Tibial artery (tissue), 4 donors: ENCODE measurements at regions not wholly inside any gene's neighbourhood (a gene's known extent, or its start where the extent isn't known, plus 50 kb on each side); places are given as distances from the start of the nearest gene placed in this dataset.

Experiments used
- DNase-seq, 2 donors: peaks; one replicate each; pipeline ENCODE4 v3.0.0-alpha.2; 2019
- H3K27ac ChIP-seq, 2 donors: fragments of 200-600 bp; sonication (generic) in 1 of 2; 1 replicate in 1 of 2; 2 replicates in 1 of 2; pipeline ENCODE4 v1.5.1; 2018 to 2019; ENCODE audit warnings: mild to moderate bottlenecking in 1 of 2
- H3K27me3 ChIP-seq, 2 donors: fragments of 200-600 bp; sonication (generic) in 1 of 2; one replicate each; pipeline versions ENCODE4 v1.5.1 to v1.6.0; 2016 to 2019
- H3K36me3 ChIP-seq, 3 donors: fragments of 200-600 bp; sonication (generic) in 2 of 3; one replicate each; pipeline ENCODE4 v1.5.1; 2016 to 2019; ENCODE audit warnings: mild to moderate bottlenecking in 2 of 3
- H3K4me1 ChIP-seq, 4 donors: fragments of 200-600 bp; sonication (generic) in 2 of 4; 1 replicate in 3 of 4; 2 replicates in 1 of 4; pipeline ENCODE4 v1.5.1; 2016 to 2019
- H3K4me3 ChIP-seq, 2 donors: fragments of 200-600 bp; sonication (generic) in 1 of 2; 1 replicate in 1 of 2; 2 replicates in 1 of 2; pipeline ENCODE4 v1.5.1; 2018 to 2019; ENCODE audit warnings: mild to moderate bottlenecking in 2 of 2
- H3K9me3 ChIP-seq, 3 donors: fragments of 200-600 bp; sonication (generic) in 1 of 3; one replicate each; pipeline ENCODE4 v1.5.1; 2016 to 2019
- intact Hi-C: fragments of 100-400 bp; cut with DNase I; formaldehyde crosslinking; loops from one replicate; pipeline ENCODE4 v1.15.0; 2023; ENCODE audit warnings: low total_unique reads
- TF ChIP-seq, protein P1 (sequence below), 2 experiments: fragments of 200-600 bp in 1 of 2; fragments of 450-650 bp in 1 of 2; IDR thresholded peaks; one replicate each; pipeline ENCODE4 v1.5.1; 2017 to 2019; ENCODE audit warnings: antibody characterized with exemption in 2 of 2, mild to moderate bottlenecking in 1 of 2, moderate library complexity in 1 of 2

DNA sequence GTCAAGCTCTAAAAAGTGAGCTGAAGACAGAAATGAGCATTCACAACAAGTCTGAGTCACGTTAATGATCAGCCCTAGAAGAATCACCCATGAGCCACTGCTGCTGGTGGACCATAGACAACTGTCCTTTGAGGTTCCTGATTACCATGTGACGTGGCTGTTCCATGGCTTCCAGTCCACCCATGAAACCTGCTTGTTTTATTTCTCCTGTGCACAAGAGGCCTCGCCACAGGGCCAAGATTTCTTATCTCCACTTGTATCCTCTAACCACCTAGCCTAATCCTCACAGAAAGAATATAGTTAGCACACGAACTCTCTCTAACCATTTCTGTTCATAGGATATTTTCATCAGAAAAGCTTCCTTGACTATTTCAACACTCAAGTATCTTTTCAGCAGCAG lies 242.7 kb downstream of the MREG start:
- no peak for DNase-seq
- H3K4me3 ChIP-seq: no peak overlapping the region
- peak overlapping the region; percentile 20 to 55 for H3K27ac ChIP-seq
- H3K4me1 ChIP-seq: peaks cover 0 to 41% (median 20%) of the 10 kb centered on the region in 4 donors
- TF ChIP-seq, protein P1, sequence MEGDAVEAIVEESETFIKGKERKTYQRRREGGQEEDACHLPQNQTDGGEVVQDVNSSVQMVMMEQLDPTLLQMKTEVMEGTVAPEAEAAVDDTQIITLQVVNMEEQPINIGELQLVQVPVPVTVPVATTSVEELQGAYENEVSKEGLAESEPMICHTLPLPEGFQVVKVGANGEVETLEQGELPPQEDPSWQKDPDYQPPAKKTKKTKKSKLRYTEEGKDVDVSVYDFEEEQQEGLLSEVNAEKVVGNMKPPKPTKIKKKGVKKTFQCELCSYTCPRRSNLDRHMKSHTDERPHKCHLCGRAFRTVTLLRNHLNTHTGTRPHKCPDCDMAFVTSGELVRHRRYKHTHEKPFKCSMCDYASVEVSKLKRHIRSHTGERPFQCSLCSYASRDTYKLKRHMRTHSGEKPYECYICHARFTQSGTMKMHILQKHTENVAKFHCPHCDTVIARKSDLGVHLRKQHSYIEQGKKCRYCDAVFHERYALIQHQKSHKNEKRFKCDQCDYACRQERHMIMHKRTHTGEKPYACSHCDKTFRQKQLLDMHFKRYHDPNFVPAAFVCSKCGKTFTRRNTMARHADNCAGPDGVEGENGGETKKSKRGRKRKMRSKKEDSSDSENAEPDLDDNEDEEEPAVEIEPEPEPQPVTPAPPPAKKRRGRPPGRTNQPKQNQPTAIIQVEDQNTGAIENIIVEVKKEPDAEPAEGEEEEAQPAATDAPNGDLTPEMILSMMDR (IDR thresholded peaks at IDR 0.05): no peak
- intact Hi-C loops: no loop called here
- H3K9me3 ChIP-seq: no peaks in the 10 kb centered on the region
- H3K36me3 ChIP-seq: no peaks in the 10 kb centered on the region
- no peaks in the 10 kb centered on the region for H3K27me3 ChIP-seq

DNA sequence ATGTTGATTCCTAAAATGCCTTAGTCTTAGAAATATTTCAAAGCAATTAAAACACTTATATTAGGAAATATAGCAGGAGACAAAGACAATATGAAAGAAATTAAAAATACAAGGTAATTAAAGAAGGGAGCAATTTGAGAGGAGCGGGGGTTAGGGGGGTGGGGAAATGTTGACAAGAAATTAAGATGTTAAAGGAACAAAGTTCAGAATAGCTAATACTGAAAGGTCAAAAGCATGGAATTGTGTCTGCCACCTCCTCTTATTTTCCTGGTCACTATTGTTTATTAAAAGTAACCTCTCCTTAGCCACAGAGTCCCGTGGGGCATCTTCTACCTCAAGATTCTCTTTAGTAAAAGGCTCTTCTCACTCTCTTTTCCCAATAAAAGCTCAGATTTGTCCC lies 244.1 kb downstream of the MREG start:
- Histone ChIP-seq H3K27me3 (no peaks in the 10 kb centered on the region), H3K4me1 (peaks cover 0 to 36% (median 20%) of the 10 kb centered on the region in 4 donors), H3K4me3 (no peak overlapping the region), H3K36me3 (no peaks in the 10 kb centered on the region), H3K9me3 (no peaks in the 10 kb centered on the region), H3K27ac (no peak overlapping the region)
- no peak for DNase-seq
- TF ChIP-seq, protein P1 (IDR thresholded peaks at IDR 0.05): no peak
- intact Hi-C loops: no loop called here

DNA sequence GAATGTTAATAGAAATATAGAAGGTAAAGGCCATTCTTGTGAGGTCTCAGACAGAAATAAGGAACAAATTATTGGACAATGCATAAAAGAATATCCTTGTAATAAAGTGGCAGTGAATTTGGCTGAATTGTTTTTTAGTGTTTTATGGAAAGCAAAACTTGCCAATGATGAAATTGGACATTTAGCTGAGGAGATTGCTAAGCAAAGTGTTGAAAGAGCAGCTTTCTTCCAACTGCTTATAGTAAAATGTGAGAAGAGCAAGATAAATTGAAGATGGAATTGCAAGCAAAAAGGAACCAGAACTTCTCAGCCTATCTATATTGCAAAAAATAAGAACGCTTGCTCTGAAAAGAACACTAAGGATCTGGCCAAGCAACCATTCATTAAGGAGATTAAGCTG lies 245.7 kb downstream of the MREG start:
- DNase-seq: no peak
- Histone ChIP-seq H3K36me3 (no peaks in the 10 kb centered on the region), H3K4me1 (peaks cover 0 to 20% (median 10%) of the 10 kb centered on the region in 4 donors), H3K27ac (no peak overlapping the region), H3K4me3 (no peak overlapping the region), H3K9me3 (no peaks in the 10 kb centered on the region), H3K27me3 (no peaks in the 10 kb centered on the region)
- intact Hi-C loops: no loop called here
- TF ChIP-seq, protein P1 (IDR thresholded peaks at IDR 0.05): no peak

DNA sequence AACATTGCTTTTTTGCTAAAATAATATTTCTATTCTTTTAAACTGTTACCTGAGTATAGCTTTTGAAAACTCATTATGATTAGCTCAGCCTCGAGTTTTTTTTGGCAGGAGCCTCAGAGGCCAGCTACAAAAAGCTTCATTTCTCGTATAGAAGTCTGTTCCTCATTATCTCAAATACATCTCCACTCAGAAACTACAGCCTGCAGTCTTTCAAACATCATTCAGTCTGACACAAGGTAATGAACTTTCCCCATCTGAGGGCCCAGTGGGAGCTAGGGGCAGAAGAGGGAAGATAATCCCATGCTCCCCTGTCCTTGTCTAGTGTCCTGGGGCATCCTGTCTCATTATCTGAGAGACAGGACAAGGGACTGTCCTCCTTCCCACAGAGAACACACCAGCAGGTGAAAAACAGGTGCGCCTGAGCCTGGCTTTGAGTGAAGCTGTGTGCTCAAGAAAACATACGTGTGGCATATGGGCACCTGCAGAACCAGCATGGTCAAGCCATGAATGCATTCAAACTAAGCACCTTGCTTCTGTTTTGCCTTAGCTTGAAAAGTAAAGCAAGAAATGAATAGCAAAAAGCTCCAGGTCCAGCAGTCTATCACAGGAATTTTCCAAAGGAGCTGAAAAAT lies 247.5 kb downstream of the MREG start:
- H3K9me3 ChIP-seq: no peaks in the 10 kb centered on the region
- TF ChIP-seq, protein P1 (IDR thresholded peaks at IDR 0.05): no peak
- H3K4me3 ChIP-seq: no peak overlapping the region
- no peak overlapping the region for H3K27ac ChIP-seq
- peaks cover 0 to 4% (median 0%) of the 10 kb centered on the region in 4 donors for H3K4me1 ChIP-seq
- DNase-seq: no peak
- intact Hi-C loops: no loop called here
- H3K36me3 ChIP-seq: no peaks in the 10 kb centered on the region
- H3K27me3 ChIP-seq: no peaks in the 10 kb centered on the region

DNA sequence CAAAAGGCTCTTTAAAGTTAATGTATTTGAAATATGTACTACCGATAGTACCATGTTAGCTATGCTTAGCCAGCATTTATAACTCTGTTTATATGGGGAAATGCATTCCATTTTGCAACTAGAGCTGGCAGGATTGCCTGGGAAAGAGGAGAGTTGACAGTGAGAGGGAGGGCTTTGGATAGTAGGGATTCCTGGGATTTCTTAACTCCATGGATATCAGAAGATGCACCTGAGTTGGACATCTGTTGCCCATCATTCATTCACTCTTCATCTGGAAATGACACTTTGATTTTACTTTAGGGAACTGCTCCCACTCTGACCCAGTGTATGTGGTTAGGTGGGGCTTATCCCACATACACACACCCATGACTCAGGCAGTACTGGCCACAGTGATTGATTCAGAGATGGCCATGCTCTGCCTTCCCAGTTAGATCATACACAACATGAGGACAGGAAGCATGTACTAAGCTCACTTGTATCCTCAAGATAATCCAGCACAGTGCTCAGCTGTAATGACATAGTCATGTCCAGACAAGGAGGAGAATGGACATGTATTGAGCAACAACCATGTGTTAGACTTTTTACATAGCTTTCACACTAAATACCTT lies 248.8 kb downstream of the MREG start:
- no peaks in the 10 kb centered on the region for H3K9me3 ChIP-seq
- H3K27me3 ChIP-seq: no peaks in the 10 kb centered on the region
- H3K4me1 ChIP-seq: peaks cover 0 to 14% (median 2%) of the 10 kb centered on the region in 4 donors
- no peak overlapping the region for H3K4me3 ChIP-seq
- DNase-seq: no peak
- H3K27ac ChIP-seq: no peak overlapping the region
- no peaks in the 10 kb centered on the region for H3K36me3 ChIP-seq
- intact Hi-C loops: no loop called here
- TF ChIP-seq, protein P1 (IDR thresholded peaks at IDR 0.05): no peak
